ENCODE measurements at regions not wholly inside any gene's neighbourhood (a gene's known extent, or its start where the extent isn't known, plus 50 kb on each side); places are given as distances from the start of the nearest gene placed in this dataset.

DNA sequence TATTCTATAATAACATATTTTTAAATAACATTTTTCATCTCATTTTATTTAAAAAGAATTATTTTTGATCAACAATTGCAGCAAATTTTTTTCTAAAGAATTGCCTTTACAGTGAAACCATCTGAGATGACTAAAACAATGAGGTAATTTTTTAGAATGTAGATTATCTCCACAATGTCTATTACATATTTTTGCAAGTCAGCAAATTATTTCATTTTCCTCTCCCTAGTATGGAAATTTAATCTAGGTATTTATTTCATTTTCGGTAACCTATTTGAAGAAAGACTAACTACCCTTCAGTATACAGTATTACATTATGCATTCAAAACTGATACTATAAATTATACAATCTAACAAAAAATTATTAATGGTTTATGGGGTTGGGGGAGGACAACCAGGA is 213.2 kb upstream of the SP4 start:
- no peak for DNase-seq
- Histone ChIP-seq H2AFZ (ENCODE audit: low read length) (no peak overlapping the region), H3K4me1 (ENCODE audit: low read length) (no peaks in the 10 kb centered on the region), H3K79me2 (ENCODE audit: low read length) (no peaks in the 10 kb centered on the region), H3K27me3 (replicated peaks; ENCODE audit: insufficient read depth, low read length) (no peaks in the 10 kb centered on the region), H4K20me1 (ENCODE audit: insufficient read depth, low read length) (no peaks in the 10 kb centered on the region), H3K4me2 (ENCODE audit: low read depth, low read length) (no peak overlapping the region), H3K4me3 (ENCODE audit: low read length) (no peak overlapping the region), H3K9me3 (replicated peaks; ENCODE audit: insufficient read depth, low read length) (no peaks in the 10 kb centered on the region), H3F3A (ENCODE audit: insufficient read depth, low read length) (no peaks in the 10 kb centered on the region), H3K27ac (ENCODE audit: low read length) (no peak overlapping the region), H3K9ac (ENCODE audit: low read length) (no peak overlapping the region), H3K9me2 (replicated peaks; ENCODE audit: insufficient read depth, low read length) (no peaks in the 10 kb centered on the region), H3K36me3 (replicated peaks; ENCODE audit: insufficient read depth, low read length) (no peaks in the 10 kb centered on the region)
- TF ChIP-seq, protein P1, sequence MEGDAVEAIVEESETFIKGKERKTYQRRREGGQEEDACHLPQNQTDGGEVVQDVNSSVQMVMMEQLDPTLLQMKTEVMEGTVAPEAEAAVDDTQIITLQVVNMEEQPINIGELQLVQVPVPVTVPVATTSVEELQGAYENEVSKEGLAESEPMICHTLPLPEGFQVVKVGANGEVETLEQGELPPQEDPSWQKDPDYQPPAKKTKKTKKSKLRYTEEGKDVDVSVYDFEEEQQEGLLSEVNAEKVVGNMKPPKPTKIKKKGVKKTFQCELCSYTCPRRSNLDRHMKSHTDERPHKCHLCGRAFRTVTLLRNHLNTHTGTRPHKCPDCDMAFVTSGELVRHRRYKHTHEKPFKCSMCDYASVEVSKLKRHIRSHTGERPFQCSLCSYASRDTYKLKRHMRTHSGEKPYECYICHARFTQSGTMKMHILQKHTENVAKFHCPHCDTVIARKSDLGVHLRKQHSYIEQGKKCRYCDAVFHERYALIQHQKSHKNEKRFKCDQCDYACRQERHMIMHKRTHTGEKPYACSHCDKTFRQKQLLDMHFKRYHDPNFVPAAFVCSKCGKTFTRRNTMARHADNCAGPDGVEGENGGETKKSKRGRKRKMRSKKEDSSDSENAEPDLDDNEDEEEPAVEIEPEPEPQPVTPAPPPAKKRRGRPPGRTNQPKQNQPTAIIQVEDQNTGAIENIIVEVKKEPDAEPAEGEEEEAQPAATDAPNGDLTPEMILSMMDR (IDR thresholded peaks at IDR 0.05; ENCODE audit: low read length), result no peak
- TF ChIP-seq EZH2 (optimal IDR thresholded peaks at IDR 0.05; ENCODE audit: low read depth, low read length), result no peak
- no peak for TF ChIP-seq EZH2phosphoT487 (IDR thresholded peaks at IDR 0.05; ENCODE audit: low read length)

DNA sequence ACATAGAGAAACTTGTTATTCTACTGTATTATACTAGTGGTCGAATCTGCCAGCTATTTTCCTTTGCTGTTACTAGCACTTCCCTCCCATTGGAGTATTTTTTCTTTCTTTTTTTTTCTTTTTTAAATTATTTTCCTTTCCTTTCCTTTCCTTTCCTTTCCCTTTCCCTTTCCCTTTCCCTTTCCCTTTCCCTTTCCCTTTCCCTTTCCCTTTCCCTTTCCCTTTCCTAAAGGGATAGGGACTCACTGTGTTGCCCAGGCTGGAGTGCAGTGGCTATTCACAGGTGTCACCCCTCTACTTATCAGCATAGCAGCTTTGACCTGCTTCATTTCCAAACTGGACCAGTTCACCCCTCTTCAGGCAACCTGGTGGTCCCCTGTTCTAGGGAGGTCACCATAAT is 212.6 kb upstream of the SP4 start:
- H3K4me1 ChIP-seq (ENCODE audit: low read length), result no peaks in the 10 kb centered on the region
- no peak overlapping the region for H2AFZ ChIP-seq (ENCODE audit: low read length)
- H3F3A ChIP-seq (ENCODE audit: insufficient read depth, low read length), result no peaks in the 10 kb centered on the region
- H3K79me2 ChIP-seq (ENCODE audit: low read length), result no peaks in the 10 kb centered on the region
- TF ChIP-seq EZH2 (optimal IDR thresholded peaks at IDR 0.05; ENCODE audit: low read depth, low read length) (no peak), EZH2phosphoT487 (IDR thresholded peaks at IDR 0.05; ENCODE audit: low read length) (no peak)
- TF ChIP-seq, protein P1 (IDR thresholded peaks at IDR 0.05; ENCODE audit: low read length), result no peak
- no peaks in the 10 kb centered on the region for H3K9me3 ChIP-seq (replicated peaks; ENCODE audit: insufficient read depth, low read length)
- no peaks in the 10 kb centered on the region for H3K9me2 ChIP-seq (replicated peaks; ENCODE audit: insufficient read depth, low read length)
- no peak overlapping the region for H3K9ac ChIP-seq (ENCODE audit: low read length)
- H3K27ac ChIP-seq (ENCODE audit: low read length), result no peak overlapping the region
- no peak for DNase-seq
- no peak overlapping the region for H3K4me3 ChIP-seq (ENCODE audit: low read length)
- H4K20me1 ChIP-seq (ENCODE audit: insufficient read depth, low read length), result no peaks in the 10 kb centered on the region
- no peaks in the 10 kb centered on the region for H3K27me3 ChIP-seq (replicated peaks; ENCODE audit: insufficient read depth, low read length)
- no peaks in the 10 kb centered on the region for H3K36me3 ChIP-seq (replicated peaks; ENCODE audit: insufficient read depth, low read length)
- H3K4me2 ChIP-seq (ENCODE audit: low read depth, low read length), result no peak overlapping the region

DNA sequence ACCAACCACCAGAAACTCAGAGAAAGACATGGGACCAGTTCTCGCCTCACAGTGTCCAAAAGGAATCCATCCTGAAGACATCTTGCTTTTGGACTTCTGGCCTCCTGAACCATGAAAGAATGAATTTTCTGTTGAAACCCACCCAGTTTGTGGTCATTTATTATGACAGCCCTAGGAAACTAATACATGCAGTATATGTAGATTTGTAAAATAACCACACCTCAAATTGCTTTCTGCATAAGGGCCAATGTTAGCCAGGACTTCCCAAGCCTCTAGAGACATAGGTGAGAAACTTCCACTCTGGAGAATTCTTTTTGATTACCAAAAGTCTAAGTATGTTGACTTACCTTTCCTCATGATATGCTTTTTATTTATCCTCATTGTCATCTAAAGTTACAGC is 210.5 kb upstream of the SP4 start:
- no peaks in the 10 kb centered on the region for H3F3A ChIP-seq (ENCODE audit: insufficient read depth, low read length)
- H2AFZ ChIP-seq (ENCODE audit: low read length), result no peak overlapping the region
- no peak for DNase-seq
- no peaks in the 10 kb centered on the region for H3K9me3 ChIP-seq (replicated peaks; ENCODE audit: insufficient read depth, low read length)
- TF ChIP-seq, protein P1 (IDR thresholded peaks at IDR 0.05; ENCODE audit: low read length), result no peak
- no peak for TF ChIP-seq EZH2phosphoT487 (IDR thresholded peaks at IDR 0.05; ENCODE audit: low read length)
- no peak for TF ChIP-seq EZH2 (optimal IDR thresholded peaks at IDR 0.05; ENCODE audit: low read depth, low read length)
- no peaks in the 10 kb centered on the region for H3K9me2 ChIP-seq (replicated peaks; ENCODE audit: insufficient read depth, low read length)
- no peaks in the 10 kb centered on the region for H4K20me1 ChIP-seq (ENCODE audit: insufficient read depth, low read length)
- no peaks in the 10 kb centered on the region for H3K79me2 ChIP-seq (ENCODE audit: low read length)
- no peak overlapping the region for H3K9ac ChIP-seq (ENCODE audit: low read length)
- H3K27me3 ChIP-seq (replicated peaks; ENCODE audit: insufficient read depth, low read length), result no peaks in the 10 kb centered on the region
- H3K4me1 ChIP-seq (ENCODE audit: low read length), result no peaks in the 10 kb centered on the region
- H3K4me2 ChIP-seq (ENCODE audit: low read depth, low read length), result no peak overlapping the region
- H3K27ac ChIP-seq (ENCODE audit: low read length), result no peak overlapping the region
- no peak overlapping the region for H3K4me3 ChIP-seq (ENCODE audit: low read length)
- no peaks in the 10 kb centered on the region for H3K36me3 ChIP-seq (replicated peaks; ENCODE audit: insufficient read depth, low read length)

Data from MM.1S (cell line).